HFF-Myc (cell line): ENCODE measurements at regions not wholly inside any gene's neighbourhood (a gene's known extent, or its start where the extent isn't known, plus 50 kb on each side); places are given as distances from the start of the nearest gene placed in this dataset.

Source experiments
- DNase-seq: peaks from one replicate; pipeline ENCODE4 v3.0.0-alpha.2; 2011; ENCODE audit warnings: low read depth; ENCODE audit errors: extremely low read depth
- H3K4me3 ChIP-seq: replicated peaks from 2 replicates; pipeline ENCODE4 v1.5.1; 2011; ENCODE audit warnings: low read depth, mild to moderate bottlenecking, control low read depth, low read length
- CTCF ChIP-seq: IDR thresholded peaks from 2 replicates; pipeline ENCODE4 v1.5.1; 2012; ENCODE audit warnings: mild to moderate bottlenecking, low read depth, low read length, control low read depth; ENCODE audit errors: missing control alignments

- no peak overlapping the region for H3K4me3 ChIP-seq
- TF ChIP-seq CTCF: no peak
- no peak for DNase-seq
These were observed 172.0 kb downstream of the ZFP36L2 start for GRCh38 chr2:43054367-43054766.

- TF ChIP-seq CTCF: no peak
- DNase-seq: no peak
These were observed 173.5 kb downstream of the ZFP36L2 start for GRCh38 chr2:43052944-43053306.

GRCh38 chr2:43052204-43052943, 174.0 kb downstream of the ZFP36L2 start:
- H3K4me3 ChIP-seq: no peak overlapping the region
- no peak for TF ChIP-seq CTCF
- DNase-seq: no peak

More at GRCh38 chr2:43052944-43053306, 173.5 kb downstream of the ZFP36L2 start:
- H3K4me3 ChIP-seq: no peak overlapping the region

- no peak for DNase-seq
- no peak for TF ChIP-seq CTCF
These were observed 175.1 kb downstream of the ZFP36L2 start for GRCh38 chr2:43051338-43051737.

GRCh38 chr2:43050866-43051265, 175.5 kb downstream of the ZFP36L2 start:
- H3K4me3 ChIP-seq: no peak overlapping the region
- no peak for DNase-seq

More at GRCh38 chr2:43051338-43051737, 175.1 kb downstream of the ZFP36L2 start:
- H3K4me3 ChIP-seq: no peak overlapping the region

GRCh38 chr2:43049836-43050801, 176.3 kb downstream of the ZFP36L2 start:
- DNase-seq: no peak
- no peak overlapping the region for H3K4me3 ChIP-seq
- no peak for TF ChIP-seq CTCF

More at GRCh38 chr2:43050866-43051265, 175.5 kb downstream of the ZFP36L2 start:
- no peak for TF ChIP-seq CTCF
